Heart right ventricle (tissue), 16 donors: ENCODE measurements at regions not wholly inside any gene's neighbourhood (a gene's known extent, or its start where the extent isn't known, plus 50 kb on each side); places are given as distances from the start of the nearest gene placed in this dataset.

Experiments
- ATAC-seq, 8 donors: fragments of 200-7000 bp; cut with Tn5 transposase; one replicate each; pipeline ENCODE4 v1.9.1; 2020; ENCODE audit warnings: mild to moderate bottlenecking in 8 of 8, moderate library complexity in 8 of 8, moderate number of reproducible peaks in 1 of 8
- DNase-seq, 2 donors: peaks; one replicate each; pipeline ENCODE4 v3.0.0-alpha.2; 2020
- H3K27ac ChIP-seq, 10 donors: fragments of 200-600 bp; sonication (generic) in 2 of 10; one replicate each; pipeline versions ENCODE4 v1.5.0 to v1.8.0; 2020 to 2022; ENCODE audit warnings: mild to moderate bottlenecking in 3 of 10
- H3K27me3 ChIP-seq, 7 donors: fragments of 200-600 bp; one replicate each; pipeline ENCODE4 v1.8.0; 2021 to 2022; ENCODE audit warnings: mild to moderate bottlenecking in 2 of 7
- H3K36me3 ChIP-seq, 9 donors: fragments of 200-600 bp; sonication (generic) in 1 of 9; one replicate each; pipeline versions ENCODE4 v1.5.0 to v1.8.0; 2020 to 2022; ENCODE audit warnings: mild to moderate bottlenecking in 2 of 9
- H3K4me1 ChIP-seq, 9 donors: fragments of 200-600 bp; sonication (generic) in 1 of 9; one replicate each; pipeline versions ENCODE4 v1.5.0 to v1.8.0; 2020 to 2022; ENCODE audit warnings: mild to moderate bottlenecking in 4 of 9
- H3K4me3 ChIP-seq, 10 donors: fragments of 200-600 bp; sonication (generic) in 2 of 10; one replicate each; pipeline versions ENCODE4 v1.5.0 to v1.8.0; 2020 to 2022; ENCODE audit warnings: mild to moderate bottlenecking in 7 of 10, moderate library complexity in 2 of 10
- H3K9me3 ChIP-seq, 11 donors: fragments of 200-600 bp in 10 of 11; sonication (generic) in 2 of 11; one replicate each; pipeline versions ENCODE4 v1.5.0 to v1.8.0; 2013 to 2022; ENCODE audit warnings: mild to moderate bottlenecking in 2 of 11, control low read depth in 1 of 11, moderate library complexity in 1 of 11
- CTCF ChIP-seq, 9 donors: fragments of 200-600 bp; sonication (generic) in 2 of 9; IDR thresholded peaks; one replicate each; pipeline versions ENCODE4 v1.5.0 to v1.8.0; 2021 to 2022; ENCODE audit warnings: antibody characterized with exemption in 9 of 9, mild to moderate bottlenecking in 5 of 9, moderate library complexity in 1 of 9
- WGBS, 2 donors: extraction: QIAGEN DNeasy Blood & Tissue Kit; methylation state at CpG; one replicate each; pipeline ENCODE4 v1.1.7; 2013; ENCODE audit warnings: inconsistent platforms in 1 of 2; 5-methylcytosine and 5-hydroxymethylcytosine counted together
- intact Hi-C, 10 donors: fragments of 100-400 bp; cut with DNase I; formaldehyde crosslinking; loops; one replicate each; pipeline versions ENCODE4 v1.11.1 to v1.14.2; 2022
- donor health status: Arrhythmogenic right ventricular cardiomyopathy.
- donor health status: ischemic (EF 13 %, LVEDD 7.1; RV severe dilation, severe dysfunction).
- donor health status: healthy with polysubstance abuse.
- donor health status: DM: no; HTN: yes; CAD: no.
- donor health status: DM: no; HTN: no; CAD: no.
- donor health status: ischemic (EF 25% LVEDD 6.9; RV normal size, moderate dysfunction).
- donor health status: ischemic (EF 25% LVEDD 5.7; RV mildly dilated, moderate dysfunction).
- donor health status: healthy.
- donor health status: DM: yes; HTN: yes; CAD: no.
- donor health status: Ischemic cardiomyopathy.
- donor health status: ischemic (EF 35%, LVEDD 5.7; RV mildly dilated, moderate dysfunction).
- donor health status: nonischemic (EF 11% LVEDD 7.7; RV severe dilation, severe dysfunction).
- donor health status: DM: yes; HTN: yes; CAD: no.
- donor health status: PGD.
- donor health status: ischemic (EF 29% LVEDD 5.4; RV normal size, mild dysfunction).
- donor health status: nonischemic (EF 23%, LVEDD 6.1; RV moderate dilation, normal function).

GRCh38 chr10:53726921-53727320 lies 954.3 kb upstream of the MBL2 start:
- H3K27me3 ChIP-seq: no peaks in the 10 kb centered on the region
- DNase-seq: no peak
- H3K9me3 ChIP-seq: peaks cover 0 to 10% (median 0%) of the 10 kb centered on the region in 11 donors
- H3K4me1 ChIP-seq: no peaks in the 10 kb centered on the region
- H3K27ac ChIP-seq: no peak overlapping the region
- no peak overlapping the region for H3K4me3 ChIP-seq
- intact Hi-C loops: no loop called here
- no peak for ATAC-seq
- WGBS, 2 donors: 88 to 95% methylated on average over 7 of the region's 7 CpGs
- no peaks in the 10 kb centered on the region for H3K36me3 ChIP-seq
- TF ChIP-seq CTCF (IDR thresholded peaks at IDR 0.05): no peak

DNA sequence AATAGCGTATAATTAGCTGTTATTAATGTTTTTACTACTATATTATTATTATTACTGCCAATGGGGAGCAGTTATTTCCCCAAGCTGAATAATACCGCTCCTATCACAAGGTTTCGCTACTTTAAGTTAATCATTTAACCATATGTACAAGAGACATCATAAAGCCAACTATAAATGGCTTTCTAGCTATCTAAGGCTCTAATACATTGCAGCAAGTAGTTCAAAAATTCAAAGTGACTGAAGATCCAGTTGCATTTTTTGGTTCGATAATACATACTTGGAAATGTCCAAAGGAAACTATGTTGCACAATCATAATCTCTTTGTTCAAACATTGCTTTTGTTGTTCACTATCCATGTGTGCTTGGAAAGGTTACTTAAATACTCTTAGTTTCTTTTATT lies 952.0 kb upstream of the MBL2 start:
- intact Hi-C loops: no loop called here
- no peak for ATAC-seq

GRCh38 chr10:53719658-53720057 lies 947.1 kb upstream of the MBL2 start:
- H3K9me3 ChIP-seq: no peaks in the 10 kb centered on the region
- no peaks in the 10 kb centered on the region for H3K4me1 ChIP-seq
- TF ChIP-seq CTCF (IDR thresholded peaks at IDR 0.05): no peak
- 88 to 89% methylated on average over 1 of the region's 1 CpG for WGBS, 2 donors
- intact Hi-C loops: no loop called here
- ATAC-seq (no peak), DNase-seq (no peak)
- H3K27ac ChIP-seq: no peak overlapping the region
- no peaks in the 10 kb centered on the region for H3K27me3 ChIP-seq
- no peaks in the 10 kb centered on the region for H3K36me3 ChIP-seq
- no peak overlapping the region for H3K4me3 ChIP-seq

More for the DNA sequence above, 952.0 kb upstream of the MBL2 start:
- Histone ChIP-seq H3K36me3 (no peaks in the 10 kb centered on the region), H3K9me3 (no peaks in the 10 kb centered on the region), H3K27ac (no peak overlapping the region), H3K27me3 (no peaks in the 10 kb centered on the region), H3K4me1 (no peaks in the 10 kb centered on the region), H3K4me3 (no peak overlapping the region)
- no peak for DNase-seq
- 88 to 93% methylated on average over 4 of the region's 4 CpGs for WGBS, 2 donors
- TF ChIP-seq CTCF (IDR thresholded peaks at IDR 0.05): no peak

- no peaks in the 10 kb centered on the region for H3K27me3 ChIP-seq
- no peaks in the 10 kb centered on the region for H3K9me3 ChIP-seq
- no peaks in the 10 kb centered on the region for H3K4me1 ChIP-seq
- no peak overlapping the region for H3K27ac ChIP-seq
- DNase-seq (no peak), ATAC-seq (no peak)
- H3K4me3 ChIP-seq: no peak overlapping the region
- intact Hi-C loops: no loop called here
- H3K36me3 ChIP-seq: no peaks in the 10 kb centered on the region
- WGBS, 2 donors: 87 to 88% methylated on average over 3 of the region's 3 CpGs
- TF ChIP-seq CTCF (IDR thresholded peaks at IDR 0.05): no peak
These were observed 943.6 kb upstream of the MBL2 start for GRCh38 chr10:53716156-53716555.

DNA sequence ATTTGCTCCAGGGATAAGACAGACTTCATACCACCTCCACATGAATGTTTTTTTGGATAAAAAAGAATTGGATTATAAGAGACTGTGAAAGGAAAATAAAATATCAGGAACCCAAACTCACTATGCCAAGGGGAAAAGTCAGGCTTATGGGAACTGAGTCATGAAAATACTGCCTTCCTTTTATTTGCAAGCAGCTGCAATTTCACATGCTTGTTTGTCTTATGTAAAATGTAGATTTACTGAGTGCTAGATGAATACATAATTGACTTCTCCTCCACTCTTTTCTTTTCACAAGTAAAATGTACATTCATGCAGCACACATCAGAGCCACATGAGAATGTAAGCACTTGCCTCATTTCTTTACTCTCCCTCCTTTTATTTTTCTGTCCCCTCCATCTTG lies 940.8 kb upstream of the MBL2 start:
- TF ChIP-seq CTCF (IDR thresholded peaks at IDR 0.05): no peak
- ATAC-seq (no peak), DNase-seq (no peak)
- no peak overlapping the region for H3K4me3 ChIP-seq
- no peaks in the 10 kb centered on the region for H3K4me1 ChIP-seq
- no peaks in the 10 kb centered on the region for H3K27me3 ChIP-seq
- intact Hi-C loops: no loop called here
- peaks cover 0 to 18% (median 0%) of the 10 kb centered on the region in 11 donors for H3K9me3 ChIP-seq
- H3K36me3 ChIP-seq: no peaks in the 10 kb centered on the region
- H3K27ac ChIP-seq: no peak overlapping the region
